GM12873 (cell line): ENCODE measurements at regions not wholly inside any gene's neighbourhood (a gene's known extent, or its start where the extent isn't known, plus 50 kb on each side); places are given as distances from the start of the nearest gene placed in this dataset.

ENCODE experiments used
- CTCF ChIP-seq: IDR thresholded peaks from 2 replicates; pipeline ENCODE4 v1.5.1; 2012; ENCODE audit warnings: low read depth, mild to moderate bottlenecking, moderate library complexity, low read length, control low read depth; ENCODE audit not compliant: insufficient read depth; ENCODE audit errors: missing control alignments

- TF ChIP-seq CTCF = no peak
Observed at GRCh38 chr9:96087669-96088299, 212.3 kb downstream of the ERCC6L2 start.

- TF ChIP-seq CTCF = no peak
Observed at GRCh38 chr9:96086936-96087571, 211.6 kb downstream of the ERCC6L2 start.

GRCh38 chr9:96085491-96086143, 210.1 kb downstream of the ERCC6L2 start:
- no peak for TF ChIP-seq CTCF

- TF ChIP-seq CTCF = no peak
Observed at GRCh38 chr9:96084331-96084734, 208.8 kb downstream of the ERCC6L2 start.

- TF ChIP-seq CTCF = no peak
Observed at GRCh38 chr9:96082516-96083232, 207.2 kb downstream of the ERCC6L2 start.

GRCh38 chr9:96080364-96080763, 204.9 kb downstream of the ERCC6L2 start:
- TF ChIP-seq CTCF = no peak

- TF ChIP-seq CTCF = no peak
Observed at GRCh38 chr9:96079779-96080178, 204.3 kb downstream of the ERCC6L2 start.
